B cell (primary cell): ENCODE measurements at regions not wholly inside any gene's neighbourhood (a gene's known extent, or its start where the extent isn't known, plus 50 kb on each side); places are given as distances from the start of the nearest gene placed in this dataset.

ENCODE experiments used
- ATAC-seq: fragments of 200-7000 bp; cut with Tn5 transposase; one replicate; pipeline ENCODE4 v1.10.0; 2021; ENCODE audit warnings: low read depth, mild to moderate bottlenecking, moderate number of reproducible peaks, moderate library complexity
- CTCF ChIA-PET: fragments of 350-600 bp; sonication (Branson Sonifier 250); formaldehyde crosslinking; loops from one replicate; lab custom pipeline; 2021; ENCODE audit warnings: antibody characterized with exemption, inconsistent platforms; lab: Charles Lee
- POLR2A ChIA-PET: fragments of 350-600 bp; sonication (Branson Sonifier 250); formaldehyde crosslinking; loops from one replicate; lab custom pipeline; 2021; ENCODE audit warnings: antibody characterized with exemption; lab: Charles Lee
- DNase-seq: peaks from one replicate; pipeline ENCODE4 v3.0.0; 2013
- H2AFZ ChIP-seq: 2 replicates; pipeline ENCODE4 v1.6.1; 2012; ENCODE audit warnings: mild to moderate bottlenecking, low read depth, low read length; ENCODE audit not compliant: insufficient read depth, poor library complexity, severe bottlenecking
- H3K27ac ChIP-seq, 2 donors: 1 replicate in 1 of 2; 2 replicates in 1 of 2; pipeline ENCODE4 v1.5.1; 2012 to 2013; ENCODE audit warnings: low read length in 2 of 2, mild to moderate bottlenecking in 2 of 2, moderate library complexity in 1 of 2
- H3K27me3 ChIP-seq, 4 experiments: fragments of 200-600 bp in 1 of 4; sonication (generic) in 1 of 4; replicated peaks in 1 of 4; 1 replicate in 2 of 4; 2 replicates in 2 of 4; pipeline versions ENCODE4 v1.6.1 to v1.7.0; 2013 to 2016; ENCODE audit warnings: low read length in 3 of 4, mild to moderate bottlenecking in 2 of 4, mixed read lengths in 1 of 4, moderate library complexity in 1 of 4; ENCODE audit not compliant: insufficient read depth in 4 of 4, control insufficient read depth in 3 of 4; ENCODE audit errors: control extremely low read depth in 1 of 4
- H3K36me3 ChIP-seq, 2 experiments: replicated peaks in 1 of 2; 1 replicate in 1 of 2; 2 replicates in 1 of 2; pipeline versions ENCODE4 v1.6.1 to v1.7.1; 2013; ENCODE audit warnings: low read length in 1 of 2; ENCODE audit not compliant: insufficient read depth in 2 of 2, control insufficient read depth in 1 of 2; ENCODE audit errors: control extremely low read depth in 1 of 2, extremely low read depth in 1 of 2
- H3K4me1 ChIP-seq, 2 donors: fragments of 200-600 bp in 1 of 2; sonication (generic) in 1 of 2; 1 replicate in 1 of 2; 2 replicates in 1 of 2; pipeline versions ENCODE4 v1.5.1 to v1.6.1; 2013 to 2017; ENCODE audit warnings: low read length in 2 of 2; ENCODE audit not compliant: control insufficient read depth in 2 of 2, insufficient read depth in 2 of 2
- H3K4me2 ChIP-seq: replicated peaks from 2 replicates; pipeline ENCODE3; 2012; ENCODE audit warnings: mild to moderate bottlenecking, low read depth, low read length; ENCODE audit not compliant: poor library complexity, severe bottlenecking
- H3K4me3 ChIP-seq, 5 experiments: fragments of 200-600 bp in 1 of 5; sonication (generic) in 1 of 5; 1 replicate in 3 of 5; 2 replicates in 2 of 5; pipeline versions ENCODE4 v1.5.1 to v1.7.0; 2011 to 2016; ENCODE audit warnings: low read length in 4 of 5, mild to moderate bottlenecking in 4 of 5, low read depth in 2 of 5, control low read depth in 1 of 5, moderate library complexity in 1 of 5; ENCODE audit not compliant: insufficient read depth in 1 of 5; ENCODE audit errors: control extremely low read depth in 1 of 5, extremely low read depth in 1 of 5
- H3K79me2 ChIP-seq: fragments of 200-600 bp; sonication (generic); one replicate; pipeline ENCODE4 v1.6.0; 2016; ENCODE audit warnings: low read length; ENCODE audit not compliant: control insufficient read depth, insufficient read depth
- H3K9ac ChIP-seq: fragments of 200-600 bp; sonication (generic); 2 replicates; pipeline ENCODE4 v1.6.1; 2017; ENCODE audit warnings: mild to moderate bottlenecking, low read length, moderate library complexity
- H3K9me3 ChIP-seq, 3 donors: one replicate each; pipeline versions ENCODE4 v1.6.1 to v1.7.1; 2013; ENCODE audit warnings: low read length in 2 of 3; ENCODE audit not compliant: control insufficient read depth in 2 of 3, insufficient read depth in 1 of 3; ENCODE audit errors: control extremely low read depth in 1 of 3
- H4K20me1 ChIP-seq: 2 replicates; pipeline ENCODE4 v1.6.0; 2012; ENCODE audit warnings: mild to moderate bottlenecking, low read length; ENCODE audit not compliant: insufficient read depth, control insufficient read depth, poor library complexity, severe bottlenecking
- H3K27ac Mint-ChIP-seq: one replicate; pipeline ENCODE4 v1.8.0; 2021; ENCODE audit warnings: mixed read lengths
- H3K27me3 Mint-ChIP-seq: one replicate; pipeline ENCODE4 v1.8.0; 2021; ENCODE audit warnings: mixed read lengths
- H3K4me1 Mint-ChIP-seq: one replicate; pipeline ENCODE4 v1.8.0; 2021; ENCODE audit warnings: mixed read lengths
- H3K4me3 Mint-ChIP-seq: one replicate; pipeline ENCODE4 v1.8.0; 2021; ENCODE audit warnings: mixed read lengths
- H3K9me3 Mint-ChIP-seq: one replicate; pipeline ENCODE4 v1.8.0; 2022; ENCODE audit warnings: mixed read lengths; ENCODE audit not compliant: insufficient read depth
- EZH2 ChIP-seq: IDR thresholded peaks from 2 replicates; pipeline ENCODE4 v1.6.1; 2012; ENCODE audit warnings: borderline replicate concordance, low read depth, mild to moderate bottlenecking, moderate library complexity, low read length; ENCODE audit not compliant: insufficient read depth, poor library complexity, severe bottlenecking
- WGBS: methylation state at CpG from one replicate; pipeline ENCODE4 v1.1.5; 2013; ENCODE audit warnings: missing lambda C conversion rate; ENCODE audit not compliant: insufficient coverage; 5-methylcytosine and 5-hydroxymethylcytosine counted together
- intact Hi-C: fragments of 100-400 bp; cut with micrococcal nuclease; formaldehyde crosslinking; loops from one replicate; pipeline ENCODE4 v1.10.0; 2022
- TF ChIP-seq, protein P1 (sequence below): fragments of 200-600 bp; IDR thresholded peaks from one replicate; pipeline ENCODE4 v1.8.0; 2022; ENCODE audit warnings: antibody characterized with exemption, mild to moderate bottlenecking

DNA sequence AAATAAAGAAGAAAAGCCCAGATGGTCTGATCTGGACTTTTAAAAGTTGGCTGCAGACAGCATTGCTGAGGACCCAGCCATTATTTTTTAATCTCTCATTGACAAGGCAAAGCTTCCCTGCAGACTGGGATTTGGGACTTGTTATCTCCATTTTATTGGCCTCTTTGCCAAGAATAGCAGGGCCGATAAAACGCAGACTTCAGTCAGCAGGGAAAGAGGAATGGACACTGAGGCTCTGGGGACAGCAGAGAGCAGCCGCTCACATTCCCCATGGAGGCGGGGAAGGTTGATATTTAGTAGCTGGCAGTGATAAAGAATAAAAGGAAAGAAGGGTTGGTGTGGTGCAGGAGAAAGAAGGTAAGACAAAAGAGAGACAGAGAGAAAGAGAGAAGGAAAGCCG, 350.1 kb upstream of the PIK3C3 start:
- no peaks in the 10 kb centered on the region for H3K4me1 ChIP-seq
- no peaks in the 10 kb centered on the region for H3K27me3 ChIP-seq
- H3K4me3 ChIP-seq = no peak overlapping the region
- no peak overlapping the region for H3K9ac ChIP-seq
- no peaks in the 10 kb centered on the region for H3K4me1 Mint-ChIP-seq
- H3K27ac ChIP-seq = no peak overlapping the region
- H3K36me3 ChIP-seq = no peaks in the 10 kb centered on the region
- H3K9me3 ChIP-seq = peaks cover 0 to 2% (median 0%) of the 10 kb centered on the region in 3 donors
- no peak overlapping the region for H3K27ac Mint-ChIP-seq
- no peak for TF ChIP-seq EZH2
- TF ChIP-seq, protein P1, sequence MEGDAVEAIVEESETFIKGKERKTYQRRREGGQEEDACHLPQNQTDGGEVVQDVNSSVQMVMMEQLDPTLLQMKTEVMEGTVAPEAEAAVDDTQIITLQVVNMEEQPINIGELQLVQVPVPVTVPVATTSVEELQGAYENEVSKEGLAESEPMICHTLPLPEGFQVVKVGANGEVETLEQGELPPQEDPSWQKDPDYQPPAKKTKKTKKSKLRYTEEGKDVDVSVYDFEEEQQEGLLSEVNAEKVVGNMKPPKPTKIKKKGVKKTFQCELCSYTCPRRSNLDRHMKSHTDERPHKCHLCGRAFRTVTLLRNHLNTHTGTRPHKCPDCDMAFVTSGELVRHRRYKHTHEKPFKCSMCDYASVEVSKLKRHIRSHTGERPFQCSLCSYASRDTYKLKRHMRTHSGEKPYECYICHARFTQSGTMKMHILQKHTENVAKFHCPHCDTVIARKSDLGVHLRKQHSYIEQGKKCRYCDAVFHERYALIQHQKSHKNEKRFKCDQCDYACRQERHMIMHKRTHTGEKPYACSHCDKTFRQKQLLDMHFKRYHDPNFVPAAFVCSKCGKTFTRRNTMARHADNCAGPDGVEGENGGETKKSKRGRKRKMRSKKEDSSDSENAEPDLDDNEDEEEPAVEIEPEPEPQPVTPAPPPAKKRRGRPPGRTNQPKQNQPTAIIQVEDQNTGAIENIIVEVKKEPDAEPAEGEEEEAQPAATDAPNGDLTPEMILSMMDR = no peak
- no peak overlapping the region for H3K4me2 ChIP-seq
- H4K20me1 ChIP-seq = no peaks in the 10 kb centered on the region
- DNase-seq (no peak), ATAC-seq (no peak)
- H2AFZ ChIP-seq = no peak overlapping the region
- no peak overlapping the region for H3K4me3 Mint-ChIP-seq
- H3K79me2 ChIP-seq = no peaks in the 10 kb centered on the region
- WGBS = 95% methylated on average over 3 of the region's 5 CpGs
- ChIA-PET POLR2A (no interaction called here), CTCF (no interaction called here)
- intact Hi-C loops = no loop called here
- no peaks in the 10 kb centered on the region for H3K27me3 Mint-ChIP-seq
- H3K9me3 Mint-ChIP-seq = peaks cover 4% of the 10 kb centered on the region

DNA sequence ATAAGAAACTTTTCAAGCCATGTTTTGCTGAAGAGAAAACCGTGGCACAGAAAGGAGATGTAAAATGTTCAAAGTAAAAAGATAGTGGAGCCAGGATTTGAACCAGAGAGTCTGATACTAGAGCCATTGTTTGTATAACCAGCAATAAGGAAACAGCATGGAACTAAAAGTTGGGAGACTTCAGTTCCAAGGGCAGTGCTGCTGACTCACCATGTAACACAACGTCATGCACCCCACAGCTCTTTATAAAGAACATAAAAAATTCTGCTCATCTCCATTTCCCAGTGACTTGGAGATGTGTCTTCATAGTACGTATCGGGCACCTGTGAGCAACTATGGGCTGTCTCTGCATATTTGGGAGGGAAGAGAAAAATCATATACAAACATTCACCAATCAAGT, 353.0 kb upstream of the PIK3C3 start:
- Mint-ChIP-seq H3K27ac (no peak overlapping the region), H3K4me3 (no peak overlapping the region), H3K4me1 (no peaks in the 10 kb centered on the region), H3K9me3 (peaks cover 4% of the 10 kb centered on the region), H3K27me3 (no peaks in the 10 kb centered on the region)
- Histone ChIP-seq H3K9ac (no peak overlapping the region), H3K27ac (no peak overlapping the region), H2AFZ (no peak overlapping the region), H3K4me2 (no peak overlapping the region), H3K36me3 (no peaks in the 10 kb centered on the region), H4K20me1 (no peaks in the 10 kb centered on the region), H3K79me2 (no peaks in the 10 kb centered on the region), H3K27me3 (no peaks in the 10 kb centered on the region), H3K4me3 (no peak overlapping the region), H3K4me1 (no peaks in the 10 kb centered on the region), H3K9me3 (peaks cover 0 to 2% (median 0%) of the 10 kb centered on the region in 3 donors)
- POLR2A ChIA-PET = no interaction called here
- intact Hi-C loops = no loop called here
- WGBS = 50% methylated on average over 2 of the region's 4 CpGs
- DNase-seq (no peak), ATAC-seq (no peak)
- TF ChIP-seq EZH2 = no peak
- TF ChIP-seq, protein P1 = no peak
- CTCF ChIA-PET = no interaction called here
